HEK293 (cell line): ENCODE measurements at regions not wholly inside any gene's neighbourhood (a gene's known extent, or its start where the extent isn't known, plus 50 kb on each side); places are given as distances from the start of the nearest gene placed in this dataset.

Experiments
- KLF8 ChIP-seq: fragments of 450-650 bp; formaldehyde crosslinking; IDR thresholded peaks from 2 replicates; pipeline ENCODE4 v1.5.1; 2016; ENCODE audit warnings: missing biosample characterization, missing genetic modification characterization
- TRIM28 ChIP-seq: IDR thresholded peaks from 2 replicates; pipeline ENCODE4 v1.6.1; 2011; ENCODE audit warnings: low read length, control low read depth, borderline replicate concordance
- YY1 ChIP-seq: fragments of 450-650 bp; formaldehyde crosslinking; IDR thresholded peaks from 2 replicates; pipeline ENCODE4 v1.5.1; 2018; ENCODE audit warnings: missing biosample characterization, missing genetic modification characterization
- ZNF292 ChIP-seq: fragments of 450-650 bp; formaldehyde crosslinking; IDR thresholded peaks from 2 replicates; pipeline ENCODE4 v1.5.1; 2016; ENCODE audit warnings: low read depth, missing biosample characterization, missing genetic modification characterization, borderline replicate concordance
- ZNF416 ChIP-seq: fragments of 450-650 bp; formaldehyde crosslinking; IDR thresholded peaks from 2 replicates; pipeline ENCODE4 v1.5.1; 2016; ENCODE audit warnings: missing biosample characterization, missing genetic modification characterization
- ZNF747 ChIP-seq: fragments of 450-650 bp; formaldehyde crosslinking; IDR thresholded peaks from 2 replicates; pipeline ENCODE4 v1.5.1; 2016; ENCODE audit warnings: missing biosample characterization, missing genetic modification characterization
- ZNF776 ChIP-seq: fragments of 450-650 bp; formaldehyde crosslinking; IDR thresholded peaks from 2 replicates; pipeline ENCODE4 v1.5.0; 2017; ENCODE audit warnings: missing biosample characterization, missing genetic modification characterization, borderline replicate concordance
- TF ChIP-seq, protein P1 (sequence below): fragments of 450-650 bp; formaldehyde crosslinking; IDR thresholded peaks from 2 replicates; pipeline ENCODE4 v1.5.1; 2016; ENCODE audit warnings: missing biosample characterization, missing genetic modification characterization
- TF ChIP-seq, protein P2 (sequence below): fragments of 450-650 bp; formaldehyde crosslinking; IDR thresholded peaks from 2 replicates; pipeline ENCODE4 v1.5.1; 2016; ENCODE audit warnings: missing biosample characterization, missing genetic modification characterization

DNA sequence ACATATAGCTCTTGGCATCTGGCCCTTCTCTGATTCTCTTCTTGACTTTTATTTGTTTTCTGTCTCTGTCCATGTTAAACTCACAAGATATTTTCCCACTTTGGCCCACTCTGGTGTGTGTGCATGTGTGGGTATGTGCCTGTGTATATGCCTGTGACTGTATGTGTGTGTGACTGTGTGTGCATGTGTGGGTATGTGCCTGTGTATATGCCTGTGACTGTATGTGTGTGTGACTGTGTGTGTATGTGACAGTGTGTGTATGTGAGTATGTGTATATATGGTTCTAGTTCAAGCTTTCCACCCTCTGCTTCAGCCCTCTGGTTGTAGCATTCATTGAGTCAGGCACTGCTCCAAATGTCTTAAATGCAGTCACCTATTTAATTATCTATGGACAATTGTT, 88.6 kb upstream of the GGTLC1 start:
- TF ChIP-seq TRIM28 (no peak), KLF8 (tag by site-specific recombination) (no peak), ZNF292 (tag by site-specific recombination) (no peak), ZNF747 (tag by site-specific recombination) (no peak), ZNF776 (tag by site-specific recombination) (no peak), ZNF416 (tag by site-specific recombination) (no peak), YY1 (no peak)
- TF ChIP-seq, protein P1, sequence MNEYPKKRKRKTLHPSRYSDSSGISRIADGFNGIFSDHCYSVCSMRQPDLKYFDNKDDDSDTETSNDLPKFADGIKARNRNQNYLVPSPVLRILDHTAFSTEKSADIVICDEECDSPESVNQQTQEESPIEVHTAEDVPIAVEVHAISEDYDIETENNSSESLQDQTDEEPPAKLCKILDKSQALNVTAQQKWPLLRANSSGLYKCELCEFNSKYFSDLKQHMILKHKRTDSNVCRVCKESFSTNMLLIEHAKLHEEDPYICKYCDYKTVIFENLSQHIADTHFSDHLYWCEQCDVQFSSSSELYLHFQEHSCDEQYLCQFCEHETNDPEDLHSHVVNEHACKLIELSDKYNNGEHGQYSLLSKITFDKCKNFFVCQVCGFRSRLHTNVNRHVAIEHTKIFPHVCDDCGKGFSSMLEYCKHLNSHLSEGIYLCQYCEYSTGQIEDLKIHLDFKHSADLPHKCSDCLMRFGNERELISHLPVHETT (tag by site-specific recombination): no peak
- TF ChIP-seq, protein P2, sequence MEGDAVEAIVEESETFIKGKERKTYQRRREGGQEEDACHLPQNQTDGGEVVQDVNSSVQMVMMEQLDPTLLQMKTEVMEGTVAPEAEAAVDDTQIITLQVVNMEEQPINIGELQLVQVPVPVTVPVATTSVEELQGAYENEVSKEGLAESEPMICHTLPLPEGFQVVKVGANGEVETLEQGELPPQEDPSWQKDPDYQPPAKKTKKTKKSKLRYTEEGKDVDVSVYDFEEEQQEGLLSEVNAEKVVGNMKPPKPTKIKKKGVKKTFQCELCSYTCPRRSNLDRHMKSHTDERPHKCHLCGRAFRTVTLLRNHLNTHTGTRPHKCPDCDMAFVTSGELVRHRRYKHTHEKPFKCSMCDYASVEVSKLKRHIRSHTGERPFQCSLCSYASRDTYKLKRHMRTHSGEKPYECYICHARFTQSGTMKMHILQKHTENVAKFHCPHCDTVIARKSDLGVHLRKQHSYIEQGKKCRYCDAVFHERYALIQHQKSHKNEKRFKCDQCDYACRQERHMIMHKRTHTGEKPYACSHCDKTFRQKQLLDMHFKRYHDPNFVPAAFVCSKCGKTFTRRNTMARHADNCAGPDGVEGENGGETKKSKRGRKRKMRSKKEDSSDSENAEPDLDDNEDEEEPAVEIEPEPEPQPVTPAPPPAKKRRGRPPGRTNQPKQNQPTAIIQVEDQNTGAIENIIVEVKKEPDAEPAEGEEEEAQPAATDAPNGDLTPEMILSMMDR (tag by site-specific recombination): no peak
